LNCAP (cell line): ENCODE measurements at regions not wholly inside any gene's neighbourhood (a gene's known extent, or its start where the extent isn't known, plus 50 kb on each side); places are given as distances from the start of the nearest gene placed in this dataset.

ENCODE experiments used
- TF ChIP-seq, protein P1 (sequence below): fragments of 450-650 bp; IDR thresholded peaks from 2 replicates; pipeline ENCODE4 v1.5.1; 2017; ENCODE audit warnings: mild to moderate bottlenecking

DNA sequence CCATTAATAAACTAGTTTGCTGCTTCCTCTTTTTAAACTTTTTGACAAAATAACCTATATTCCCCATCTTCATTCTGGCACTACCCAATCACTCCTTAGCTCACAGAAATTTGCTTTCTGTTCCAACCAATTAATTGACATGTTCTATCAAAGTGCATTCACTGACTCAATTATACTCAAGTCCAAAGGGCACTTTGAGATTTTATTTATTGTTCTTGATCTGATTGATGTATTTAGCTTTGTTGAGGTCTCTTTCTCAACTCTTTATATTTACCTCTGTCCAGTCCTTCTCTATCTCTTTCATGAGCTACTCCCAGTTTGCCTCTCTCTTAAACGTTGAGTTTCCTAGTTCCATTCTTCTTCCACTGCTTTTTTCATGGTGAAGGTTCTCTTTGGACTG lies 104.4 kb upstream of the TENT5A start:
- TF ChIP-seq, protein P1, sequence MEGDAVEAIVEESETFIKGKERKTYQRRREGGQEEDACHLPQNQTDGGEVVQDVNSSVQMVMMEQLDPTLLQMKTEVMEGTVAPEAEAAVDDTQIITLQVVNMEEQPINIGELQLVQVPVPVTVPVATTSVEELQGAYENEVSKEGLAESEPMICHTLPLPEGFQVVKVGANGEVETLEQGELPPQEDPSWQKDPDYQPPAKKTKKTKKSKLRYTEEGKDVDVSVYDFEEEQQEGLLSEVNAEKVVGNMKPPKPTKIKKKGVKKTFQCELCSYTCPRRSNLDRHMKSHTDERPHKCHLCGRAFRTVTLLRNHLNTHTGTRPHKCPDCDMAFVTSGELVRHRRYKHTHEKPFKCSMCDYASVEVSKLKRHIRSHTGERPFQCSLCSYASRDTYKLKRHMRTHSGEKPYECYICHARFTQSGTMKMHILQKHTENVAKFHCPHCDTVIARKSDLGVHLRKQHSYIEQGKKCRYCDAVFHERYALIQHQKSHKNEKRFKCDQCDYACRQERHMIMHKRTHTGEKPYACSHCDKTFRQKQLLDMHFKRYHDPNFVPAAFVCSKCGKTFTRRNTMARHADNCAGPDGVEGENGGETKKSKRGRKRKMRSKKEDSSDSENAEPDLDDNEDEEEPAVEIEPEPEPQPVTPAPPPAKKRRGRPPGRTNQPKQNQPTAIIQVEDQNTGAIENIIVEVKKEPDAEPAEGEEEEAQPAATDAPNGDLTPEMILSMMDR: no peak

DNA sequence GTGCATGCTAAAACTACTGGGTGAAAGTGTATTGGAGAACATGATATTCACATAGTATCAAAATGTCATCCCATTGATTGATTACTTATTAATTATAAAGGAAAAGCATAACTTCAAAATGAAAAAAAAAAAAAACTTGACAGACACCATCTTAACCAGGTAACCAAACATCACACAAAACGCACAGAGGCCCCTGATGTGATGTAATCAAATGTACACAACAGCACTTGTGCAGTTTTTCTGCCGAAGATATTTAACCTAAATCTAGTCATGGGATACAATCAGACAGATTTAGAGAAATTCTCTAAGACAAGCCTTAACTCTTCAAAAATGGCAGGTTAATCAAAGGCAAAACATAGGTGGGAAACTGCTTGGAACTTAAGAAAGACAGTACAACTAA lies 102.0 kb upstream of the TENT5A start:
- TF ChIP-seq, protein P1: no peak

GRCh38 chr6:81853975-81854374 lies 101.5 kb upstream of the TENT5A start:
- TF ChIP-seq, protein P1: no peak

GRCh38 chr6:81849248-81849647 lies 96.8 kb upstream of the TENT5A start:
- TF ChIP-seq, protein P1: no peak

GRCh38 chr6:81847866-81848265 lies 95.4 kb upstream of the TENT5A start:
- TF ChIP-seq, protein P1: no peak

- TF ChIP-seq, protein P1: no peak
Observed at GRCh38 chr6:81844686-81845085, 92.2 kb upstream of the TENT5A start.

GRCh38 chr6:81843302-81843701 lies 90.8 kb upstream of the TENT5A start:
- TF ChIP-seq, protein P1: no peak

DNA sequence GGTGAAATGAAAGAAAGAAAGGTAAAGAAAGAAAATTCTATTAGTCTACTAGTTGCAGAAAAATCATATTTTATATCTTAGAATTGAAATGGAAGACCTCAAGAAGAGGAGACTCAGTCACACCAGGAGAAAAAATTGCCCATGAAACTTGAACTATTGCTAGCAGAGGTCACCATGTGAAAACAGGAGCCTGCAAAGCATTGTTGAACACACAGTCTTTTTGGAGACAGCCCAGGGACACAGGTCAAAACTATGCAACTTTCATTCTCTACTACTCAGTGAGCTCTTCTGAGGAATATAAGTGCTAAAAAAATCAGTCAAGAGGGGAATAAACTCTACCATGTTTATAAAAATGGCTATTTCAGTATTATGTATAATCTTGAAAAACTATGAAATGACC lies 89.8 kb upstream of the TENT5A start:
- TF ChIP-seq, protein P1: no peak
